GM10266 (cell line): ENCODE measurements at regions not wholly inside any gene's neighbourhood (a gene's known extent, or its start where the extent isn't known, plus 50 kb on each side); places are given as distances from the start of the nearest gene placed in this dataset.
"Not testable (repeated sequence)": the region's sequence is repeated elsewhere in the genome, so short reads cannot be mapped to it uniquely, and the experiment has no call there.

ENCODE experiments used
- DNase-seq: peaks from one replicate; pipeline ENCODE4 v3.0.0; 2012; ENCODE audit errors: extremely low spot score
- TF ChIP-seq, protein P1 (sequence below): IDR thresholded peaks from 2 replicates; pipeline ENCODE4 v1.5.1; 2012; ENCODE audit warnings: mild to moderate bottlenecking, low read depth; ENCODE audit not compliant: control insufficient read depth, insufficient read depth; ENCODE audit errors: missing control alignments

- no peak for DNase-seq
- TF ChIP-seq, protein P1, sequence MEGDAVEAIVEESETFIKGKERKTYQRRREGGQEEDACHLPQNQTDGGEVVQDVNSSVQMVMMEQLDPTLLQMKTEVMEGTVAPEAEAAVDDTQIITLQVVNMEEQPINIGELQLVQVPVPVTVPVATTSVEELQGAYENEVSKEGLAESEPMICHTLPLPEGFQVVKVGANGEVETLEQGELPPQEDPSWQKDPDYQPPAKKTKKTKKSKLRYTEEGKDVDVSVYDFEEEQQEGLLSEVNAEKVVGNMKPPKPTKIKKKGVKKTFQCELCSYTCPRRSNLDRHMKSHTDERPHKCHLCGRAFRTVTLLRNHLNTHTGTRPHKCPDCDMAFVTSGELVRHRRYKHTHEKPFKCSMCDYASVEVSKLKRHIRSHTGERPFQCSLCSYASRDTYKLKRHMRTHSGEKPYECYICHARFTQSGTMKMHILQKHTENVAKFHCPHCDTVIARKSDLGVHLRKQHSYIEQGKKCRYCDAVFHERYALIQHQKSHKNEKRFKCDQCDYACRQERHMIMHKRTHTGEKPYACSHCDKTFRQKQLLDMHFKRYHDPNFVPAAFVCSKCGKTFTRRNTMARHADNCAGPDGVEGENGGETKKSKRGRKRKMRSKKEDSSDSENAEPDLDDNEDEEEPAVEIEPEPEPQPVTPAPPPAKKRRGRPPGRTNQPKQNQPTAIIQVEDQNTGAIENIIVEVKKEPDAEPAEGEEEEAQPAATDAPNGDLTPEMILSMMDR: no peak
Measured at GRCh38 chr19:29040292-29040691, 172.7 kb downstream of the UQCRFS1 start.

DNA sequence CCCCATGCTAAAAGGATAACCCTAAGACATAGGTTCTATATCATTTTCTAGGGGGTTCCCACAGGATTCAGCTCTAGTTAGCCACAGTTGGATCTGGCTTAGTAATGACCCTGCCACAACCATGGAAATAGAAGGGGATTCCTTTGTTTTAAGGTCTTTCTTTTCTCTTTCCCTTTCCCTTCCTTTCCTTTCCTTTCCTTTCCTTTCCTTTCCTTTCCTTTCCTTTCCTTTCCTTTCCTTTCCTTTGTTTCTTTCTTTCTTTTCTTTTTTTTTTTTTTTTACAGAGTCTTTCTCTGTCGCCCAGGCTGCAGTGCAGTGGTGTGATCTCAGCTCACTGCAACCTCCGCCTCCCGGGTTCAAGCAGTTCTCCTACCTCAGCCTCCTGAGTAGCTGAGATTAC is 173.9 kb downstream of the UQCRFS1 start:
- DNase-seq: not testable (repeated sequence)

DNA sequence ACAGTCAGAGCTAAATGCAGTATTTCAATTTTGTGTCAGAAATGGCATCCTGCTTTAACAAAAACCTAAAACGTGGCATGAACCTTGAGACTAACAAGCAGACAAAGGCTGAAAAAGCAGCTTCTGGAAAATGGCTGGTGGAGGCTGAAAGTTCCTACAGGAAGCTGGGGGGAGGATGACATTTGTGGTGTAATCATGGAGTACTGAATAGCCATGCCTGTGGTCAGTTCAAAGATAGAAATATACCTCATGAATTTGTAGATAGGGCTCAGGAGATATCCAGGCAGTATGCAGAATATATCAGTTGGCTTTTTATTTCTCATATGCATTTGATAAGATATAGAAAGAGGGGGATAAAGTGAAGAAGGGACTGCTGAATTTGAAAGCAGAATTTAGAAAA is 181.7 kb downstream of the UQCRFS1 start:
- DNase-seq: no peak
- TF ChIP-seq, protein P1: no peak

DNA sequence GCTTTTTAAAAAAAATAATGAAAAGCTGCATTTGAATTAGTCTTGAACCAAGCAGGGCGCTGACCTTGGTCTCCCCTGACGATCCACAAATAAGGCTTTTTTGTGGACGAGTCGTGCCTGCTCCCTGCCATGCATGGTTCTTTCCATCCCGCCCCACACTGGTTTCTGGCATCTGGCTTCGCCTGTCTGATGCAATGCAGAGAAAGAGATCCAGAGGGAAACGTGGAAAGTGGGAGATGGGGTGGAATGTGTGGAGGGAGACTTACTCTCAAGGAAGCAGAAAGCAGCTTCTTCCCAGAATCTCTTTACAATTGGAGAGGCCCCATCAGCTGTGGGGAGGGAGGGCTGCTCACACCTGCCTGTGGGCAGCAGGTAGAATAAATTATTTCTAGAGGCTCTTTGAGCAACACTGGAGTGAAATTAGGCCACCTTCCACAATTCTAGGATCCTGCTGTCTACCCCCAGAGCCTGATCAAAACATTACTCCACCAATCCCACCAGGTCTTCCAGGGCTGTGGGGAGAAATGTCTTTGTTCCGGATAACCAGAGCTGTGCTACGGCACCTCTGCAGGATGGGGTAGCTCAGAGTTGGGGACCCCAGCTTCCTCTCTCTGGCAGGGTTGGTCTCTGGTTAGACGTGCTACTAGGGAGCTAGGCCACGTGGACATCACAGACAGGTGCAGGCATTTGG is 183.5 kb downstream of the UQCRFS1 start:
- TF ChIP-seq, protein P1: no peak
- DNase-seq: no peak

GRCh38 chr19:29022599-29022998 is 190.4 kb downstream of the UQCRFS1 start:
- no peak for DNase-seq
- TF ChIP-seq, protein P1: no peak

DNA sequence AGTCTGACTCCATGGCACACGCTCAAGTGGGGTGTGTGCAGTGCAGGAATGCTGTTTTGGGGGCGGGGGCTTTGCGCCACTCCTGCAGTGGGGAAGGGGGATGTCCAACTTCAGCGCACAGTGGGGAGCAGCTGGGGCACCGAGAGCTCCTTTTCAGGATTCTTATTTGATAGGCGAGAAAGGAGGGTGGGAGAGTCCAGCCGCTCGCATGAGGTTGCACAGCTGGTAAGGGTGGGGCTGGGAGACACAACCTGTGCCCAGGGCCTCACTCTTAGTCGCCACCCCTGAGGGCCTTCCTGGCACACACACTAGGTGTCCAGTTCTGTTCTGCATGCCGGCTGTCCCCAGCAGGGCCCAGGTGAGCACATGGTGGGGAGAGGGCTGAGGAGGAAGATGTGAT is 190.8 kb downstream of the UQCRFS1 start:
- DNase-seq: no peak
- TF ChIP-seq, protein P1: no peak

DNA sequence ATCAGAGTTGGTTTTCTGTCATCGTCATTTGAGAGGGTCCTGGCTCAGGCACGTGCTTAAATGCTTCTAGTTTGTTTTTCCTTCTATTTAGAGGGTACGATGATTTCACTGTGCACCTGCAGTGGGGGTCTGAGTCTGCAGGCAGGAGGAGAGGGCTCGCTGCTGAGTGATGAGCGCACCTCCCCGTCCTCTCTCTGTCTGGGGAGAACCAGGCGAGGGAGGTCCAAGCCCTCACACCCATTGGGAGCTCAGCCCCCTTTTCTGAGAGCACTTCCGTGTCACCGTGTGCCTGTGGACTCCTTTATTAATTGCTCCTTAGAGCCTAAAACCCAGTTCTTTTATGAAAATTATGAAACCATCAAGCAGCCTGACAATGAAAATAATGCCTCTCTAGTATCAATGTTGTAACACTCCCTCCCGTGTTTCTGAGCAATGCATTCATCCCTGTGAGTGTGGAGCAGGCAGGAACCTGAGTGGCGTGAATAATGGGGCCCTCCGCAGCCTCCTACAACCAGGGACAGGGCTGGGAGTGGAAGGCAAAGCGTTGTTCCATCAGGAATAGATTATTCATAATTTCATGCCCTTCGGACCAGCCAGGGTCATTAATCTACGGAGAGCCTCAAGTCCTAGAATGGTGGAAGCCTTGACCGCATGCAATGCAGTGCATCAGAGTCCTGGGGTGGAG is 191.6 kb downstream of the UQCRFS1 start:
- TF ChIP-seq, protein P1: no peak

More for the DNA sequence above, 191.6 kb downstream of the UQCRFS1 start:
- DNase-seq: no peak
